HG03280 (cell line): ENCODE measurements at regions not wholly inside any gene's neighbourhood (a gene's known extent, or its start where the extent isn't known, plus 50 kb on each side); places are given as distances from the start of the nearest gene placed in this dataset.

Source experiments
- ATAC-seq: cut with Tn5 transposase; IDR thresholded peaks from one replicate; pipeline ENCODE4 v1.9.1; 2021; ENCODE audit warnings: mild to moderate bottlenecking, moderate library complexity; ENCODE audit not compliant: unreplicated experiment

DNA sequence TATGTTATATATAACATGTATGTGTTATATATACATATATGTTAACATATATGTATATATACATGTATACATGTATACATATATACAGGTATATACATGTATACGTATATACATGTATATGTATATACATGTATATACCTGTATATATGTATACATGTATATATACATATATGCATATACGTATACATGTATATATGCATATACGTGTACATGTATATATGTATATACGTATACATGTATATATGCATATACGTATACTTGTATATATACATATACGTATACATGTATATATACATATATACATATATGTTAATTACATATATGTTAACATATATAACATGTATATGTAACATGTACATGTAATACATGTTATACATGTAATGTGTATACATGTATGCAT lies 1077.3 kb upstream of the ADGRL3 start:
- no peak for ATAC-seq

GRCh38 chr4:60128888-60129287 lies 1071.2 kb upstream of the ADGRL3 start:
- ATAC-seq: no peak

GRCh38 chr4:60129740-60130139 lies 1070.4 kb upstream of the ADGRL3 start:
- ATAC-seq: no peak

- no peak for ATAC-seq
Observed at GRCh38 chr4:60133375-60133774, 1066.8 kb upstream of the ADGRL3 start.

DNA sequence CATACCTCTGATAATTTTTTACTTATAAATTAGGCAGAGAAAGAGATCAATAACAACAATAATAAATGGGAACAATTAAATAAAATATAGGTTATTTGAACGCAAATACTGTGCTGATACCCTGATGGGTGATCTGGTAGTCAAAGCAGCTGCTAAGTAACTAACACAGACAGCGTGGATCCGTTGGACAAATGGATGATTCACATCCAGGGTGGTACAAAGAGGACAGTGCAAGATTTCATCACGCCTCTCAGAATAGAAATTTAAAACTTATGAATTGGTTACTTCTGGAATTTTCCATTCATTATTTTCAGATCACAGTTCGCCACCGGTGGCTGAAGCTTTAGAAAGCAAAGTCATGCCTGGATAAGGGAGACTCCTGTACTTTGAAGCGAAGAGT lies 1066.0 kb upstream of the ADGRL3 start:
- no peak for ATAC-seq

- ATAC-seq: no peak
Observed at GRCh38 chr4:60155088-60155487, 1045.0 kb upstream of the ADGRL3 start.

GRCh38 chr4:60173103-60173502 lies 1027.0 kb upstream of the ADGRL3 start:
- no peak for ATAC-seq

DNA sequence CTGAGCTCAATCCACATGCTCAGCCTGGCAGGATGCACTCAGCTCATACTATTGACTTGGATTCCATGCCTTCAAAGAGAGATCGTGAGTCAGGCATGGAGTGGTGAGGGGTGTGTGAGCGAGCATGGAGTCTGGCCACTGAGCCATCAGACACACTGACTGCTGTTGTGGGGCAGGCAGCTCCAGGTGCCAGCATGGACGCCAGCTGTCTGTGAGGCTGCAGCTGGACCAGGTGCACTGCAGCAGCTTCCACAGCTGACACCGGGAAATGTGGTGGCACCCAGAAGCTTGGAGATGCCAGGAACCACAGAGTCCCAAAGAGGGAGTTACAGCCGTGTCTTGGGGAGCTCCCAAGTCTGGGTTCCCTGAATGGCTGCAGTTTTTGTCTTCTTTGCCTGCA lies 1026.4 kb upstream of the ADGRL3 start:
- ATAC-seq: no peak

- ATAC-seq: no peak
Observed at GRCh38 chr4:60175241-60175640, 1024.9 kb upstream of the ADGRL3 start.

- ATAC-seq: no peak
Observed at GRCh38 chr4:60187428-60187827, 1012.7 kb upstream of the ADGRL3 start.

DNA sequence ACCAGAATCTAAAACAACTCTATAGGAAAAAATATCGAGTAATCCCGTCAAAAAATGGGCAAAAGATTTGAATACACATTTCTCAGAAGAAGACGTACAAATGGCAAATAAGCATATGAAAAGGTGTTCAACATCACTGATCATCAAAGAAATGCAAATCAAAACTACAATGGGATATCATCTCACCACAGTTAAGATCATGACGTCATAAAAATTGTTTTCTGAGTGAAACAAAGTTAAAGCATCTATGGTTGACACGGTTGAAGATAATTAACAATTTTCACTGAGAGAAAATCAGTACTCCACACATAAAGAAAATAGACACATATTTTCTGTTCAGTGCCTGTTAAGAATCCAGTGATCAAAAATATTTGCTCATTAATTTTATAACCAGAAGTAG lies 1010.8 kb upstream of the ADGRL3 start:
- no peak for ATAC-seq

GRCh38 chr4:60194214-60194613 lies 1005.9 kb upstream of the ADGRL3 start:
- ATAC-seq: no peak

GRCh38 chr4:60195256-60195655 lies 1004.9 kb upstream of the ADGRL3 start:
- no peak for ATAC-seq

- ATAC-seq: peak; percentile 80
Observed at GRCh38 chr4:60201052-60201673, 999.0 kb upstream of the ADGRL3 start.

DNA sequence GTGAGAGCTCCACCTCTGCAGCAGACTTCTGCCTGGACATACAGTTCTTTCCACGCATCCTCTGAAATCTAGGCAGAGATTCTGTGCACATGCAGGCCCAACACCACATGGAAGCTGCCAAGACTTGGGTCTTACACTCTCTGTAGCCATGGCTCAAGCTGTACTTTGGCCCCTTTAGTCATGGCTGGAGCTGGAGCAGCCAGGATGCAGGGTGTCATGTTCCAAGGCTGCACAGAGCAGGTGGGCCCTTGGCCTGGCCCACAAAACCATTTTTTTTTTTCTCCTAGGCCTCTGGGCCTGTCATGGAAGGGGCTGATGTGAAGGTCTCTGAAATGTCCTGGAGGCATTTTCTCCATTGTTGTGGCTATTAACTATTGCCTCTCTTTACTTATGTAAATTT lies 990.5 kb upstream of the ADGRL3 start:
- no peak for ATAC-seq

DNA sequence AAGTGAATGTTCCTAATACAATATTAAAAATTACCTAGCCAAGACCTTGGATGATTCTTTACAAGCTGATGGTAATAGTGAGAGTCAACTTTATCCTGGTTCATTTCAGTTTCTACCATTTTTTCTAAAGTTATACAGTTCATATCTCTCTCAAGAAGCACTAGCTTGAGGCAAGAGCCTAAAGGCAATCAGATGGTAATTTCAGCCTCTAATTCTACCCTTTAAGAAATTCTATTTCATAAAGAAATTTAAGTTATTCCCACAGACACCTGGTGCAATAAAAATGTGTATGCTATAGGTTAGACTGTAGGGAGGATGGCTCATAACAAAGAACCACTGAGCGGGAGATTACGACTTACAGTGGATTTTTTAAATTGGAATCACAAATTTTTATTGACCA lies 984.2 kb upstream of the ADGRL3 start:
- no peak for ATAC-seq

- ATAC-seq: no peak
Observed at GRCh38 chr4:60216752-60217151, 983.4 kb upstream of the ADGRL3 start.

- ATAC-seq: no peak
Observed at GRCh38 chr4:60221866-60222265, 978.3 kb upstream of the ADGRL3 start.

DNA sequence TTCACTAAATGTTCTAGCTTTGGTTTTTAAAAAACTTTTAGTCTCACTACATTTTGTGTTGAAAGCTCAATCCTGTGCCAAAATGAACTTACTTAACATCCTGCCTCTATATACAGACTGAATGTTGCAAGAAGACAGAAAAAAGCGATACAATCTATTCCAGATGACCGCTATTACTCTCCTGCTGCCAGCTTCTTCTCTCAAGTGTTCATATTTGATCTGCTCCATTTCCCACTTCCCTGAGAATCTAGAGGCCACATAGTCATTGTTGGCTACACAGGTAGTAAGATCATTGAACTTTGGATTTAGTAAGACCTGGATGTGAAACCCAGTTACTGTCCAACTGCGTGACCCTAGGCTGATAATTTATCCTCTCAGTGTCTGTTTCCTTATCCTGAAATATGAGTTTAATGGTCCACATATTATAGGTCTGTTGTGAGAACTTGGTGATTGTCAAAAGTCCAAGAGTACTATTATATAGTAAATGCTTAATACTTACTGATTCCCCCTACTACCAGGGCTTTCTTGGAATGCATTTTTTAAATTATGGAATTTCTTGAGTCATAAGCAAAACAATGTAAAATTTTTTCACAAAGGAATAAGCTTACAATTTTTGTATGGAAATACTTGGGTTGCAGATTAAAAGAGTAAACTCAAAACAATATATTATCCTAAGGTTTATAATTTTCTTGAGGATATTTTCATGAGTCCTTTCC lies 976.8 kb upstream of the ADGRL3 start:
- ATAC-seq: no peak

GRCh38 chr4:60241866-60242265 lies 958.3 kb upstream of the ADGRL3 start:
- ATAC-seq: no peak

GRCh38 chr4:60249784-60250183 lies 950.3 kb upstream of the ADGRL3 start:
- no peak for ATAC-seq

- no peak for ATAC-seq
Observed at GRCh38 chr4:60250657-60251056, 949.5 kb upstream of the ADGRL3 start.

- no peak for ATAC-seq
Observed at GRCh38 chr4:60259781-60260180, 940.3 kb upstream of the ADGRL3 start.
